ENCODE measurements at regions not wholly inside any gene's neighbourhood (a gene's known extent, or its start where the extent isn't known, plus 50 kb on each side); places are given as distances from the start of the nearest gene placed in this dataset.

- Histone ChIP-seq H3K79me1 (ENCODE audit: low read depth, low read length) (no peaks in the 10 kb centered on the region), H4K8ac (ENCODE audit: extremely low read depth, insufficient read depth, low read length) (no peak overlapping the region), H3K4me2 (ENCODE audit: insufficient read depth in 1 of 2, low read depth in 2 of 2, low read length in 2 of 2) (no peak overlapping the region), H4K91ac (replicated peaks; ENCODE audit: insufficient read length, low read length) (no peak overlapping the region), H3K4ac (replicated peaks; ENCODE audit: insufficient read length, low read depth, low read length) (no peak overlapping the region), H3K23ac (ENCODE audit: insufficient read length) (no peak overlapping the region), H3K23me2 (ENCODE audit: low read depth, low read length) (no peaks in the 10 kb centered on the region), H3K79me2 (ENCODE audit: control insufficient read depth in 1 of 2, insufficient read depth in 2 of 2, low read length in 2 of 2) (no peaks in the 10 kb centered on the region), H3K4me3 (ENCODE audit: extremely low read depth in 1 of 4, insufficient read depth in 2 of 4, low read depth in 3 of 4, low read length in 4 of 4) (no peak overlapping the region), H2AK5ac (ENCODE audit: low read depth, low read length) (no peak overlapping the region), H2BK20ac (ENCODE audit: low read length) (no peak overlapping the region), H3K56ac (replicated peaks; ENCODE audit: insufficient read length, low read depth, low read length) (no peak overlapping the region), H2BK5ac (ENCODE audit: low read depth, low read length) (no peak overlapping the region), H2AFZ (ENCODE audit: low read length) (no peak overlapping the region), H3K9ac (replicated peaks in 1 of 4; ENCODE audit: extremely low read depth in 1 of 4, low read depth in 3 of 4, low read length in 3 of 4) (no peak overlapping the region), H3K27ac (ENCODE audit: low read depth, low read length) (no peak overlapping the region), H3K4me1 (replicated peaks in 1 of 4; ENCODE audit: control insufficient read depth in 3 of 4, insufficient read depth in 4 of 4, low read length in 3 of 4) (peaks cover 0 to 5% (median under 1%) of the 10 kb centered on the region in 4 experiments; a peak in 3 of 7 replicates), H4K5ac (ENCODE audit: insufficient read length, low read depth, low read length) (no peak overlapping the region), H2BK15ac (ENCODE audit: low read length) (no peak overlapping the region), H3K9me3 (ENCODE audit: insufficient read depth in 2 of 2, low read depth in 1 of 2, low read length in 1 of 2) (no peaks in the 10 kb centered on the region), H3K18ac (ENCODE audit: extremely low read depth, low read length) (no peak overlapping the region), H3K14ac (ENCODE audit: insufficient read length) (no peak overlapping the region), H4K20me1 (replicated peaks in 1 of 2; ENCODE audit: control insufficient read depth in 1 of 2, insufficient read depth in 2 of 2, low read length in 2 of 2) (no peaks in the 10 kb centered on the region), H3K36me3 (ENCODE audit: control insufficient read depth in 2 of 4, insufficient read depth in 4 of 4, low read length in 3 of 4) (no peaks in the 10 kb centered on the region), H2BK120ac (replicated peaks; ENCODE audit: low read depth, low read length) (no peak overlapping the region), H3K27me3 (replicated peaks in 1 of 4; ENCODE audit: control insufficient read depth in 3 of 4, extremely low read depth in 1 of 4, insufficient read depth in 3 of 4, low read length in 3 of 4) (peaks cover 0 to under 1% (median 0%) of the 10 kb centered on the region in 4 experiments; a peak in 1 of 7 replicates), H2BK12ac (ENCODE audit: low read depth, low read length) (no peak overlapping the region)
- FAIRE-seq (no peak), DNase-seq (ENCODE audit: low read depth in 1 of 2, low spot score in 2 of 2) (no peak)
- 80% methylated on average over 3 of the region's 3 CpGs; no CpG with 5 or more reads in 1 of the 2 experiments for WGBS, 2 experiments (ENCODE audit: extremely low coverage in 1 of 2, insufficient coverage in 1 of 2, insufficient read length in 1 of 2, insufficient replicate concordance in 2 of 2, low coverage in 1 of 2, low lambda C conversion rate in 2 of 2, missing lambda C conversion rate in 1 of 2)
- TF ChIP-seq POU5F1 (IDR thresholded peaks at IDR 0.05; ENCODE audit: low read depth, low read length) (no peak), MAX (IDR thresholded peaks at IDR 0.05) (no peak)
- ChIA-PET CTCF (ENCODE audit: partially characterized antibody) (no interaction called here), POLR2A (ENCODE audit: partially characterized antibody) (no interaction called here)
These were observed 160.5 kb upstream of the TRHDE start for GRCh38 chr12:72111706-72112105.

Data from H1 (cell line).